Panc1 (cell line): ENCODE measurements at regions not wholly inside any gene's neighbourhood (a gene's known extent, or its start where the extent isn't known, plus 50 kb on each side); places are given as distances from the start of the nearest gene placed in this dataset.

ENCODE experiments used
- ATAC-seq: fragments of 200-7000 bp; cut with Tn5 transposase; 2 replicates; pipeline ENCODE4 v1.9.1; 2020; ENCODE audit warnings: mild to moderate bottlenecking, moderate library complexity
- BruUV-seq: library from RNA; stranded (reverse); fragments of 400-500 nt; replicated peaks from 2 replicates; lab custom pipeline; 2021; lab: Mats Ljungman, UMichigan
- CTCF ChIA-PET: fragments of 300-600 bp; sonication (Branson Sonifier 250); formaldehyde crosslinking; loops from one replicate; lab custom pipeline; 2022; ENCODE audit warnings: antibody characterized with exemption; lab: Charles Lee
- POLR2A ChIA-PET: fragments of 300-600 bp; sonication (Branson Sonifier 250); formaldehyde crosslinking; loops from one replicate; lab custom pipeline; 2022; ENCODE audit warnings: antibody characterized with exemption; lab: Charles Lee
- DNase-seq: peaks from one replicate; pipeline ENCODE4 v3.0.0-alpha.2; 2010; ENCODE audit warnings: low read depth, low spot score
- H3K27ac ChIP-seq: 2 replicates; pipeline ENCODE4 v1.5.1; 2011; ENCODE audit warnings: mild to moderate bottlenecking, low read length, inconsistent platforms
- H3K27me3 ChIP-seq: fragments of 200-500 bp; sonication (Bioruptor generic); 2 replicates; pipeline ENCODE4 v1.6.0; 2014; ENCODE audit warnings: low read length, inconsistent platforms; ENCODE audit not compliant: control insufficient read depth, insufficient read depth
- H3K36me3 ChIP-seq: fragments of 200-500 bp; sonication (Bioruptor generic); 2 replicates; pipeline ENCODE4 v1.5.1; 2014; ENCODE audit warnings: inconsistent platforms, mild to moderate bottlenecking, low read length, moderate library complexity; ENCODE audit not compliant: control insufficient read depth, insufficient read depth
- H3K4me1 ChIP-seq: 2 replicates; pipeline ENCODE4 v1.5.1; 2011; ENCODE audit warnings: inconsistent platforms, mild to moderate bottlenecking, low read length, moderate library complexity; ENCODE audit not compliant: control insufficient read depth, insufficient read depth
- H3K4me3 ChIP-seq, 2 experiments: 2 replicates each; pipeline ENCODE4 v1.5.1; 2011 to 2012; ENCODE audit warnings: low read depth in 2 of 2, low read length in 2 of 2, mild to moderate bottlenecking in 2 of 2, inconsistent platforms in 1 of 2, moderate library complexity in 1 of 2
- H3K9me3 ChIP-seq: fragments of 200-500 bp; sonication (Bioruptor generic); 2 replicates; pipeline ENCODE4 v1.5.1; 2014; ENCODE audit warnings: low read depth, mild to moderate bottlenecking, inconsistent platforms, low read length, moderate library complexity; ENCODE audit not compliant: control insufficient read depth, insufficient read depth
- POLR2AphosphoS5 ChIP-seq: IDR thresholded peaks from 2 replicates; pipeline ENCODE4 v1.6.1; 2012; ENCODE audit warnings: mild to moderate bottlenecking, low read depth, low read length, moderate library complexity
- SIN3A ChIP-seq: IDR thresholded peaks from 2 replicates; pipeline ENCODE4 v1.6.1; 2012; ENCODE audit warnings: low read depth, mild to moderate bottlenecking, low read length, moderate library complexity, borderline replicate concordance; ENCODE audit not compliant: insufficient read depth
- TCF7L2 ChIP-seq: IDR thresholded peaks from 2 replicates; pipeline ENCODE4 v1.6.1; 2011; ENCODE audit warnings: mild to moderate bottlenecking, low read depth, low read length, inconsistent platforms
- in situ Hi-C: cut with HindIII; loops from 2 replicates; pipeline ENCODE4 v1.10.0; 2016; ENCODE audit warnings: low sequenced_read_pairs, low pct_unique_long_range_greater_than_20kb
- intact Hi-C: fragments of 100-400 bp; cut with micrococcal nuclease; formaldehyde crosslinking; loops from one replicate; pipeline ENCODE4 v1.10.0; 2022; ENCODE audit not compliant: unreplicated experiment
- TF ChIP-seq, protein P1 (sequence below): fragments of 450-650 bp; IDR thresholded peaks from 2 replicates; pipeline ENCODE4 v1.5.1; 2017; ENCODE audit warnings: mild to moderate bottlenecking
- TF ChIP-seq, protein P2 (sequence below), 2 experiments: IDR thresholded peaks; 2 replicates each; pipeline ENCODE4 v1.6.1; 2011 to 2012; ENCODE audit warnings: low read depth in 2 of 2, control low read depth in 1 of 2, low read length in 1 of 2, mild to moderate bottlenecking in 1 of 2, moderate library complexity in 1 of 2; ENCODE audit not compliant: insufficient read depth in 1 of 2

DNA sequence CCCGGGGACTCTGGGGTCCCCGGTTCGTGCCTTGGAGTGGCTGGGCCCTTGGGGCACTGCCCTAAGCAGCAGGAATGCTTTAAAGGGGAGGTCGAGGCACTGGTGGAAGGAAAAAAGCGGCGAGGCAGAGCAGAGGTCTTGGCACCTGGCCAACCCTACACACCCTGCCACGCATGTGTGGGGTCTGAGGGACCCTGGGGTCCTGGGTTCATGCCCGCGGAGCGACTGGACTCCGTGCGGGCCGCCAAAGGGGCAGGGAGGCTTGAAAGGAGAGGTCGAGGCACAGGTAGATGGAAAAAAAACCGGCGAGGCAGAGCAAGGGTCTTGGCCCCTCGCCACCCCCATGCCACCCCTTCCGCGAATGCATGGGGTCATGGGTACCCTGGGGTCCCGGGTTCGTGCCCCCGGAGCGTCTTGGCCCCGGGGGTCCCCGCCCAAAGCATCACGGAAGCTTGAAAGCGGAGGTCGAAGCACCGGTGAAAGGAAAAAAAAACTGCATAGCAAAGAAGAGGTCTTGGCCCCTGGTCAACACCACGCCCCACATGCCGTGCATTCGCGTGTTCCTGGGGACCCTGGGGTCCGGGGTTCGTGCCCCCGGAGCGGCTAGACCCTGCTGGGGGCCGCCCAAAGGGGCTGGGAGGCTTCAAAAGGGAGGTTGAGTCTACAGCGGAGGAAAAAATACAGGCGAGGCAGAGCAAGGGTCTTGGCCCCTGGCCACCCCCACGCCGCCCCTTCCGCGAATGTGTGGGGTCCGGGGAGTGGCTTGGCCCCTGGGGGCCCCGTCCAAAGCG lies 312.9 kb downstream of the ALG10 start:
- POLR2A ChIA-PET: no interaction called here
- CTCF ChIA-PET: no interaction called here
- H3K27ac ChIP-seq: peak overlapping the region; percentile 84
- in situ Hi-C loops: no loop called here
- no peak for DNase-seq
- H3K27me3 ChIP-seq: no peaks in the 10 kb centered on the region; the same call in 1 of the 2 replicates
- H3K36me3 ChIP-seq: no peaks in the 10 kb centered on the region
- H3K9me3 ChIP-seq: no peaks in the 10 kb centered on the region
- peaks cover 37% of the 10 kb centered on the region for H3K4me1 ChIP-seq
- intact Hi-C loops: loop anchor here (5.0 kb wide), 1 partner anchor 267 kb away; no protein-coding TSS in a partner anchor
- ATAC-seq: no peak
- no TSS peak for BruUV-seq
- peak overlapping the region; percentile 59 to 72 for H3K4me3 ChIP-seq
- no peak for TF ChIP-seq TCF7L2
- TF ChIP-seq, protein P1, sequence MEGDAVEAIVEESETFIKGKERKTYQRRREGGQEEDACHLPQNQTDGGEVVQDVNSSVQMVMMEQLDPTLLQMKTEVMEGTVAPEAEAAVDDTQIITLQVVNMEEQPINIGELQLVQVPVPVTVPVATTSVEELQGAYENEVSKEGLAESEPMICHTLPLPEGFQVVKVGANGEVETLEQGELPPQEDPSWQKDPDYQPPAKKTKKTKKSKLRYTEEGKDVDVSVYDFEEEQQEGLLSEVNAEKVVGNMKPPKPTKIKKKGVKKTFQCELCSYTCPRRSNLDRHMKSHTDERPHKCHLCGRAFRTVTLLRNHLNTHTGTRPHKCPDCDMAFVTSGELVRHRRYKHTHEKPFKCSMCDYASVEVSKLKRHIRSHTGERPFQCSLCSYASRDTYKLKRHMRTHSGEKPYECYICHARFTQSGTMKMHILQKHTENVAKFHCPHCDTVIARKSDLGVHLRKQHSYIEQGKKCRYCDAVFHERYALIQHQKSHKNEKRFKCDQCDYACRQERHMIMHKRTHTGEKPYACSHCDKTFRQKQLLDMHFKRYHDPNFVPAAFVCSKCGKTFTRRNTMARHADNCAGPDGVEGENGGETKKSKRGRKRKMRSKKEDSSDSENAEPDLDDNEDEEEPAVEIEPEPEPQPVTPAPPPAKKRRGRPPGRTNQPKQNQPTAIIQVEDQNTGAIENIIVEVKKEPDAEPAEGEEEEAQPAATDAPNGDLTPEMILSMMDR: no peak
- TF ChIP-seq POLR2AphosphoS5: no peak
- TF ChIP-seq, protein P2, sequence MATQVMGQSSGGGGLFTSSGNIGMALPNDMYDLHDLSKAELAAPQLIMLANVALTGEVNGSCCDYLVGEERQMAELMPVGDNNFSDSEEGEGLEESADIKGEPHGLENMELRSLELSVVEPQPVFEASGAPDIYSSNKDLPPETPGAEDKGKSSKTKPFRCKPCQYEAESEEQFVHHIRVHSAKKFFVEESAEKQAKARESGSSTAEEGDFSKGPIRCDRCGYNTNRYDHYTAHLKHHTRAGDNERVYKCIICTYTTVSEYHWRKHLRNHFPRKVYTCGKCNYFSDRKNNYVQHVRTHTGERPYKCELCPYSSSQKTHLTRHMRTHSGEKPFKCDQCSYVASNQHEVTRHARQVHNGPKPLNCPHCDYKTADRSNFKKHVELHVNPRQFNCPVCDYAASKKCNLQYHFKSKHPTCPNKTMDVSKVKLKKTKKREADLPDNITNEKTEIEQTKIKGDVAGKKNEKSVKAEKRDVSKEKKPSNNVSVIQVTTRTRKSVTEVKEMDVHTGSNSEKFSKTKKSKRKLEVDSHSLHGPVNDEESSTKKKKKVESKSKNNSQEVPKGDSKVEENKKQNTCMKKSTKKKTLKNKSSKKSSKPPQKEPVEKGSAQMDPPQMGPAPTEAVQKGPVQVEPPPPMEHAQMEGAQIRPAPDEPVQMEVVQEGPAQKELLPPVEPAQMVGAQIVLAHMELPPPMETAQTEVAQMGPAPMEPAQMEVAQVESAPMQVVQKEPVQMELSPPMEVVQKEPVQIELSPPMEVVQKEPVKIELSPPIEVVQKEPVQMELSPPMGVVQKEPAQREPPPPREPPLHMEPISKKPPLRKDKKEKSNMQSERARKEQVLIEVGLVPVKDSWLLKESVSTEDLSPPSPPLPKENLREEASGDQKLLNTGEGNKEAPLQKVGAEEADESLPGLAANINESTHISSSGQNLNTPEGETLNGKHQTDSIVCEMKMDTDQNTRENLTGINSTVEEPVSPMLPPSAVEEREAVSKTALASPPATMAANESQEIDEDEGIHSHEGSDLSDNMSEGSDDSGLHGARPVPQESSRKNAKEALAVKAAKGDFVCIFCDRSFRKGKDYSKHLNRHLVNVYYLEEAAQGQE (IDR thresholded peaks at IDR 0.05; ENCODE audit: insufficient read depth in 1 of 2, low read depth in 2 of 2, low read length in 1 of 2): no peak
- TF ChIP-seq SIN3A: no peak

DNA sequence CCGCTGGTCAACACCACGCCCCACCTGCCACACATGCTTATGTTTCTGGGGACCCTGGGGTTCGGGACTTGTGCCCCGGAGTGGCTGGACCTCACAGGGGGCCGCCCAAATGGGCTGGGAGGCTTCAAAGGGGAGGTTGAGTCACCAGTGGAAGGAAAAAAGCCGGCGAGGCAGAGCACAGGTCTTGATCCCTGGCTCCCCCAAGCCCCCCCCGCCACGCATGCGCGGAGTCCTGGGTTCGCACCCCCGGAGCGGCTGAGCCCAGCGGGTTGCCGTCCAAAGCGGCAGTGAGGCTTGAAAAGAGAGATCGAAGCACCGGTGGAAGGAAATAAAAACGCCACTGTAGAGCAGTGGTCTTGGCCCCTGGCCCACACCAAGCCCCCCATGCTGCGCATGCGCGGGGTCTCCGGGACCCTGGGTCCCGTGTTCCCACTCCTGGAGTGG lies 313.5 kb downstream of the ALG10 start:
- ATAC-seq: peak; percentile 73
- Histone ChIP-seq H3K36me3 (no peaks in the 10 kb centered on the region), H3K27me3 (no peaks in the 10 kb centered on the region; the same call in 1 of the 2 replicates), H3K27ac (peak overlapping the region; percentile 84), H3K9me3 (no peaks in the 10 kb centered on the region), H3K4me3 (peak overlapping the region; percentile 59 to 72), H3K4me1 (peaks cover 42% of the 10 kb centered on the region)
- in situ Hi-C loops (no loop called here), intact Hi-C loops (loop anchor here (5.0 kb wide), 1 partner anchor 266 kb away; no protein-coding TSS in a partner anchor)
- TF ChIP-seq, protein P2 (IDR thresholded peaks at IDR 0.05; ENCODE audit: insufficient read depth in 1 of 2, low read depth in 2 of 2, low read length in 1 of 2): no peak
- TF ChIP-seq POLR2AphosphoS5: peak; percentile 23; the same call in 1 of the 2 replicates
- peak; percentile 73; the same call in 1 of the 2 replicates for TF ChIP-seq TCF7L2
- TF ChIP-seq, protein P1: no peak
- CTCF ChIA-PET: no interaction called here
- no TSS peak for BruUV-seq
- POLR2A ChIA-PET: no interaction called here
- no peak for DNase-seq
